GM21390 (cell line): ENCODE measurements at regions not wholly inside any gene's neighbourhood (a gene's known extent, or its start where the extent isn't known, plus 50 kb on each side); places are given as distances from the start of the nearest gene placed in this dataset.

Experiments used
- ATAC-seq: cut with Tn5 transposase; IDR thresholded peaks from one replicate; pipeline ENCODE4 v1.9.1; 2021; ENCODE audit not compliant: unreplicated experiment

- no peak for ATAC-seq
Measured at GRCh38 chr1:56442290-56442877, 137.0 kb downstream of the PLPP3 start.

GRCh38 chr1:56441601-56442000, 137.8 kb downstream of the PLPP3 start:
- no peak for ATAC-seq

DNA sequence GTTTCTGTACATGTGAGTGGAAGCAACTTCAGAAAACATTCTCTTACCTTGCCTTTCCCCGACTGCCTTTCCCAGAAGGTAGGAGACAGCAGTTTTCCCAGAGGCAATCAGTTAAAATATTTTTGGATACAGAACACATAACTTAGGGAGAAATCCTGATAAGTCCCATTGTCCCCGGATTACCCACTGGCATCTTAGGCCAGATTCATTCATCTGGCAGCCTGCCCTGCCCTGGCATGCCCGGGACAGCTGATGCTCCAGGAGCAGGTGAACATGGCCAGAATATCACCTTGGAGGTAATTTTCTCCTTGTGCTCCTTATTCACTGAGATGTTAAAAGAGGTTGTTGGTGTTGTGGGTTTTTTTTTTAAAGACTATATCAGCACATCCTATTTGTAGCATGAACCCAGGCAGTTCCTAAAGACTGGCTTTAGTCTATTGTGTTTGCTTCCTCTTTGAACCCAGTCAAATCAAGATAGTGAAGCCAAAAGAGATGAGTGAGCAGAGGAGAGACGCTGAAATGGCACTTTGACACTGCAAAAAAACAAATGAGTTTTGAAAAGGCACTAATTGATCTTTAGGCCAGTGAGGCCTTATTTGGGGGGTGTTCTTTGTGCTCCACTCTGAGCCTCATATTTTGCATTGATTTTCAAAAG, 139.6 kb downstream of the PLPP3 start:
- ATAC-seq: no peak

DNA sequence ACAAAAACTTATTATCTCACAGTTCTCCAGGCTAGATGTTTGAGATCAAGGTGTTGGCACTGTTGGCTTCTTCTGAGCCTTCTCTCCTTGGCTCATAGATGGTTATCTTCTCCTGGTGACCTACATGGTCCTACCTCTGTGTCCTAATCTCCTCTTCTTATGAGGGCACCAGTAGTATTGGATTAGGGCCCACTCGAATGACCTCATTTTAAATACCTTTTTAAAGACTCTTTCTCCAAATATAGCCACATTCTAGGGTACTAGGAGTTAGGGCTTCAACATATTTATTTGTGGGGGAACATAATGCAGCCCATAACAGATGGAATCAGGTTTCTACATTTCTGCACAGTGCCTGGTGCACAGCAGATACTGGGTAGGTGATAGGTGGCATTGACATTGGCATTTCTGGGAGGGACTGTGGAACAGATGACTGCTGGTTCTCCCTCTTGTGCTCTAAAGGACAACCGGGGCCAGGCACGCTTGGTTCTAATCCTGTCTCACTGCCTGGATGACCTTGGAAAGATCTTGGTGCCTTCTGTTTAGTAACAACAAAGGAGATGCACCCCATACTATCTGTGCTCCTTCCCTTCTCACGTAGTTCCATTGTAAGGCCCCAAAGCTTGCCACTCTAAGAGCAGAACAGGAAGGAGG, 140.3 kb downstream of the PLPP3 start:
- no peak for ATAC-seq

GRCh38 chr1:56437959-56438358, 141.4 kb downstream of the PLPP3 start:
- ATAC-seq: no peak

DNA sequence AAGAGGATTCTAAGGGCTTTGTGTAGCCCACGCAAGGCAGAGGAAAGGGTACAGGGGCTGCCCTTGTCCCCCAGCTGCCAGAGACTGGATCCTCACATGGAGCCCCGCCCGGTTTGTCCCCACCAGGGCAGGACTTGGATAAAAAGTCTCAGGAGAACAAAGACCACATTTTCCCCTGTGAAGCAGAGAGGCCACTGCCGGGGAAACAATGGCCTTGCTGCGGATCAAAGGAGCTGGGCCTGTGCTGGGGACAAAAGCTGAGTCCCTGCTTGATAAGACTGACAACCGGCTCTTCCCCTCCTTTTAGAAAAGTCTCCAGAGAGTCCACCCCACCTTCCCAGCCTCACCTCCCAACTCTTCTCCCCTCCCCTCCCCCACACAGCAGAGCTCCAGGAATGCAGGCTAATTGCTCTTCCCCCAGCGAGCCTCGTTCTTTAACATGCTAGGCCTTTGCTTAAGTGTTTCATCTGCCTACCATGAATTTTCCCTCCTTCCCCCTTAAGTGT, 142.4 kb downstream of the PLPP3 start:
- ATAC-seq: no peak

DNA sequence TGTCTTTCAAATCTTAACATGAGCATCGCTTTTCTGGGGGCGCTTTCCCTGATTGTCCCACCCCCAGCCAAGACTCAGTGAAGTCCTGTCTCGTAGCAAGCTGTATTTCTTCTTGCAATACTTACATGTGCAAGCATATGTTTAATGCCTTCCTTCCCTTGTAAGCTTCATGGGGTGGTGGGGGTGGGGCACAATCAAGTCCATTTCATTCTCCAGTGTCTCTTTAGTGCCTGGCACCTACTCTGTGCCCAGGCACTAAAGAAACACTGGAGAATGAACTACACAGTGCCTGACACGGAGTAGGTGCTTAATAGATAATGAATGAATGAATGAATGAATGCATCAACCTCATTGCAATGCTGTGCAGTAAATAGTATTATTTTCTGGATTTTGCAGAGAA, 143.1 kb downstream of the PLPP3 start:
- ATAC-seq: no peak

DNA sequence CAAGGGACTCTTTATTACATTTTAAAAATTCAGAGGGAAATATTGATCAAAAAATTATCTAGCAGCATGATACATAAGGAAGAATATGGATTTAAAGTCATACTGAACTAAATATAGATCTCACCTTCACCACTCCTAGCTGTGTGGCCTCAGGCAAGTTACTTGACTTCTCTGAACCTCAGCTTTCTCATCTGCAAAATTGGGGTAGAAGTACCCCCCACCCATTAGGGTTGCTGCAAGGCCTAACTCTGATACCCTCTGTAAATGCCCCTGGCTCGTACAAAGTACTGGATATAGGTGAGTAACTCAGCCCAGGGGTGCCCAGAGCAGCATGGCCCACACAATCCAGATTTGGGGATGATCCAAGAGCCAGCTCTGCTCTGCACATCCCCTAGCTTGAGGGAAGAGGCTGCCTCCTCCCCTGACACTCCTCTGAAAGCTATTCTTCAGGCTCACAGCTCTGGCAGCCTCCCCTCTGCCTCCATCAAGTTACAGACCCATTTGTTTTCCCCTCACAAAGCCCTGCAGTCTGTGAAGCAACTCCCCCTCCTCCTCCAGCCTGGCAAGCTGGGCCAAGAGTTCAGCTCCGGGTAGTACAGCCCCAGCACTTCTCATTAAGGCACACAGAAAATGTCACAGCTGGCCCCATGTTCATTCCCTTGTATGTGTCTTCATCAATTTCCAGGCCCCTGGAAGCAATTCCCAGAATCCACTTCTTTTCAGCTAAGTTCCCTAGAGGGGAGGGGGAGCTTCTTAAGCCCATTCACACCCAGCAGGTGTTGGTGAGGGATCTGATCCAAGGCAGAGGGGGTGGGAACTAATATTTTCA, 143.7 kb downstream of the PLPP3 start:
- ATAC-seq: no peak

- ATAC-seq: no peak
Measured at GRCh38 chr1:56434740-56435139, 144.6 kb downstream of the PLPP3 start.

- ATAC-seq: no peak
Measured at GRCh38 chr1:56434025-56434424, 145.3 kb downstream of the PLPP3 start.

GRCh38 chr1:56433056-56433577, 146.2 kb downstream of the PLPP3 start:
- no peak for ATAC-seq

GRCh38 chr1:56432166-56432971, 147.0 kb downstream of the PLPP3 start:
- ATAC-seq: no peak

DNA sequence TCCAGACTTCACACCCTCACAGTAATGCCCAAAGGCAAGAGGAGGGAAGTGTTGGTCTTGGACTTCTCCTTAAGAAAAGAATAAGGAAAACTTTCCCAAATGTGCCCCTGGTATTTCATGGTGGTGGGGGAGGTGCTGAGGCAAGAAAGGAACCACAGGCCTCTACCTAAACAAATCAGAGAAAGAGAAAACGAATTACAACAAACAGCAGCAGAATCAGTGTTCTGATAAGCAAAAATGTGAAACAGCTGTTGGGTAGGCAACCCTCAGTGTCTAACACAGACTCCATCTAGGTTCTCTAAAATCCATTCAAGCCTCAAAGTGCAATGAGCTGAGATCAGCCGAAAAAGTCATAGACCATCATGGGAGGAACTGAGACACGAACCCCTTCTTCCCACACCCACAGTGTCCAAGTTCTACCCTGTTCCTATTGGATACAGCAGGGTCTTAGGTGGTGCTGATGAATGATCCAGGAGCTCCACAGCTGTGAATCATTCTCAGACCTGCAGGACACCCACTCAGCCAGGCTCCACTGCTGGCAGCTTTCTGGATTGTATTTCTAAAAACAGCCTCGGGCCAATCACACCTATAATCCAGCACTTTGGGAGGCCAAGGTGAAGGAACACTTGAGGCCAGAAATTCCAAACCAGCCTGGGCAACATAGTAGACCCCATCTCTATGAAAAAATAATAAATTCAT, 149.1 kb downstream of the PLPP3 start:
- ATAC-seq: no peak

- no peak for ATAC-seq
Measured at GRCh38 chr1:56429288-56429687, 150.1 kb downstream of the PLPP3 start.

- no peak for ATAC-seq
Measured at GRCh38 chr1:56426587-56427381, 152.6 kb downstream of the PLPP3 start.

DNA sequence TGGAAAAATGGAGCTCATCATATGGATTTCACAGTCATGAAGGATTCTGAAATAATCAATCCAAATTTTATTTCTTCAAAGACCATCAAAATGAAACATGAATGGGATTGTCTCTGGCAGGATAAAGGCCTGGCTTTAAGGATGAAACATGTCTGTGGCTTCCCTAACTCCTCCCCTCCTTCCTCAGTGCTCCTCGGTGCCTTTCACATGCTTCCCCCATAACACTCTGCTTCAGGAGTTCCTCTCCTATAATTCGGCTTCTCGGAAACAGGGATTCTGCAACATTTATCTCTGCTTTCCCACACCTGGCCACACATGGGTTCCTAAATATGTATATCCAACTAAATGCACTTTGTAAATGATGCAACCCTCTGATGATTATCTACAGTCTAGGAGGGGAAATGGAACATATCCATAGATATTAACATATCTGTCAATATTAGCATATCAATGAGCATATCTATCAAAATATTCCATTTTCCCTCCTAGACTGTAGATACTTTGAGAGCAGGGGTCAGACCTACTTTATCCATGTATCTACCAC, 153.8 kb downstream of the PLPP3 start:
- ATAC-seq: no peak

DNA sequence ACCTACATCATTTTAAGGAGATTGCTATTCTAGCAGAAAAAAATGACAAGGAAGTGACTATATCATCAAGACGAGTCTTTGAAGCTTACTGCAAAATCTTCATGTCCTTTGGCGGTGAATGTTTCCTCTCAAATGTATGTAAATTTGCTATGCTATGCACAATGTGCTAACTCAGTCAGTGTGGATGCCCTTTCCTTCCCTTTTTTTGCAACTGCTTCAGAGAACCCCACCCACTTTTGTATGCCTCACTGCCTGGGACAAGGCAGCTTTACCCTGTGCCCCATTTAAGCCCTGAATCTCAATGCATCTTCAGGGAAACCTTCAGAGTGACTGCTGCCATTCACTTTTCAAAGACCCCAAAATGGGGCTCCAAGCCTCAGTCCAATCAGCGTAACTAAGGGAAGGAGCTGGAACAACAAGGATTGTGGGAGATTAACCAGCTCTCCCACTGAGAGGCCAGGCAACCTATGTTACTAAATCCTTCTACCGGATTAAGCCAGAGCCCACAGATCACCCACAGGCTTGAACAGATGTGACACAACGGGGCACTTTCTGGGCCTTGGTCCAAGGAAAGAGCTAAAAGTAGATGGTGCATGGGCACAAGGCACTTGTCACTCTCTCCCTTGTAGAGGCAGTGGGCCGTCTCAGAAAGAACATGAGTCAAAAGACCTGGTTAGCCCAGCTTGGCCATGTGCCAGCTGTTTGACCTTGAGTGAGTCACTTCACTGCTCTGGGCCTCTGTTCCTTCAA, 154.4 kb downstream of the PLPP3 start:
- no peak for ATAC-seq

DNA sequence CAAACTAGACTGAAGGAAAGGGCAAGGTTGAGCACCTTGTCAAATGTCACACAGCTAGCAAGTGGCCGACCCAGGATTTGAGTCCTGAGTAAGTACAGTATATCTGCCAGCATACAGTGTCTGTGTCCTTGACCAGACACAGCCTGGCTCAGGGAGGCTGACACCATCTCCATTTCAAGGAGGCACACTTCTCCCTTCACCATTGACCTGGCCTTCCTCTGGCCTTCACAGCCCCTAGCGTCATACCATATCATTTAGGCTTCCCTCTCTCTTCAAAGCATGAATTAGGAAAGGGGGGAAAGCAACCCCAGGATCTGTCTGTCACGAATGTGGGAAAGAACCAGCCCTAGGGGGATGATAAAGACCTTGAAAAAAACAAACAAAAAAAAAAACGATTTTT, 155.6 kb downstream of the PLPP3 start:
- ATAC-seq: no peak
